Natural killer cell (primary cell): ENCODE measurements at regions not wholly inside any gene's neighbourhood (a gene's known extent, or its start where the extent isn't known, plus 50 kb on each side); places are given as distances from the start of the nearest gene placed in this dataset.
"Not testable (repeated sequence)": the region's sequence is repeated elsewhere in the genome, so short reads cannot be mapped to it uniquely, and the experiment has no call there.

Experiments
- ATAC-seq, 3 donors: fragments of 150-1000 bp in 2 of 3; fragments of 200-7000 bp in 1 of 3; cut with Tn5 transposase; 1 replicate in 1 of 3; 2 replicates in 2 of 3; pipeline ENCODE4 v1.10.0; 2021; ENCODE audit warnings: mild to moderate bottlenecking in 2 of 3, moderate library complexity in 2 of 3
- DNase-seq, 2 donors: peaks; one replicate each; pipeline versions ENCODE4 v3.0.0 to v3.0.0-alpha.2; 2013 to 2021; ENCODE audit warnings: mixed read lengths in 1 of 2
- H3K27ac ChIP-seq: one replicate; pipeline ENCODE4 v1.5.1; 2013; ENCODE audit warnings: mild to moderate bottlenecking, low read length
- H3K27me3 ChIP-seq: one replicate; pipeline ENCODE4 v1.6.1; 2013; ENCODE audit warnings: low read length; ENCODE audit not compliant: control insufficient read depth, insufficient read depth
- H3K36me3 ChIP-seq: one replicate; pipeline ENCODE4 v1.6.1; 2013; ENCODE audit warnings: low read length; ENCODE audit not compliant: control insufficient read depth, insufficient read depth
- H3K4me1 ChIP-seq: one replicate; pipeline ENCODE4 v1.6.1; 2013; ENCODE audit warnings: low read length; ENCODE audit not compliant: control insufficient read depth, insufficient read depth
- H3K4me3 ChIP-seq: one replicate; pipeline ENCODE4 v1.5.1; 2013; ENCODE audit warnings: low read length
- H3K9me3 ChIP-seq: one replicate; pipeline ENCODE4 v1.6.1; 2013; ENCODE audit warnings: low read length; ENCODE audit not compliant: control insufficient read depth, insufficient read depth
- H3K27ac Mint-ChIP-seq, 2 donors: one replicate each; pipeline ENCODE4 v1.8.0; 2022; ENCODE audit warnings: mild to moderate bottlenecking in 2 of 2, mixed read lengths in 2 of 2, moderate library complexity in 1 of 2
- H3K27me3 Mint-ChIP-seq, 2 donors: one replicate each; pipeline ENCODE4 v1.8.0; 2022; ENCODE audit warnings: low read depth in 2 of 2, mixed read lengths in 2 of 2
- H3K36me3 Mint-ChIP-seq: one replicate; pipeline ENCODE4 v1.8.0; 2022; ENCODE audit warnings: mixed read lengths
- H3K4me1 Mint-ChIP-seq, 2 donors: one replicate each; pipeline ENCODE4 v1.8.0; 2022; ENCODE audit warnings: mixed read lengths in 2 of 2
- H3K4me3 Mint-ChIP-seq: one replicate; pipeline ENCODE4 v1.8.0; 2022; ENCODE audit warnings: mild to moderate bottlenecking, moderate library complexity, mixed read lengths
- H3K9me3 Mint-ChIP-seq, 2 donors: one replicate each; pipeline ENCODE4 v1.8.0; 2022; ENCODE audit warnings: mixed read lengths in 2 of 2
- WGBS: methylation state at CpG from one replicate; pipeline ENCODE4 v1.1.7; 2013; ENCODE audit warnings: missing lambda C conversion rate; ENCODE audit not compliant: insufficient coverage; 5-methylcytosine and 5-hydroxymethylcytosine counted together
- intact Hi-C: fragments of 100-400 bp; cut with micrococcal nuclease; formaldehyde crosslinking; loops from one replicate; pipeline ENCODE4 v1.14.2; 2022

- H3K4me3 ChIP-seq, H3K9me3 ChIP-seq, H3K36me3 ChIP-seq, H3K4me1 ChIP-seq, H3K36me3 Mint-ChIP-seq, ATAC-seq, H3K9me3 Mint-ChIP-seq, H3K4me1 Mint-ChIP-seq, H3K27ac Mint-ChIP-seq, intact Hi-C loops, H3K27me3 ChIP-seq, H3K4me3 Mint-ChIP-seq, H3K27ac ChIP-seq, DNase-seq, H3K27me3 Mint-ChIP-seq: not testable (repeated sequence)
- WGBS, result no CpG with 5 or more reads among the region's 1 CpG
These were observed 263.0 kb upstream of the TGIF2LX start for GRCh38 chrX:89658662-89659061.

GRCh38 chrX:89706481-89706880, 215.2 kb upstream of the TGIF2LX start:
- DNase-seq, H3K36me3 Mint-ChIP-seq, ATAC-seq, H3K9me3 Mint-ChIP-seq, intact Hi-C loops, H3K4me3 Mint-ChIP-seq, H3K27me3 Mint-ChIP-seq, H3K4me1 ChIP-seq, H3K9me3 ChIP-seq, H3K4me3 ChIP-seq, H3K27me3 ChIP-seq, H3K27ac ChIP-seq, H3K27ac Mint-ChIP-seq, H3K4me1 Mint-ChIP-seq, H3K36me3 ChIP-seq: not testable (repeated sequence)
- no CpG with 5 or more reads among the region's 1 CpG for WGBS

- H3K4me1 ChIP-seq, H3K4me3 Mint-ChIP-seq, intact Hi-C loops, H3K27me3 ChIP-seq, H3K27ac ChIP-seq, ATAC-seq, H3K36me3 ChIP-seq, H3K4me1 Mint-ChIP-seq, DNase-seq, H3K4me3 ChIP-seq, H3K9me3 Mint-ChIP-seq, H3K9me3 ChIP-seq, H3K27ac Mint-ChIP-seq, H3K27me3 Mint-ChIP-seq, H3K36me3 Mint-ChIP-seq: not testable (repeated sequence)
- WGBS, result no CpG with 5 or more reads among the region's 1 CpG
These were observed 214.3 kb upstream of the TGIF2LX start for GRCh38 chrX:89707363-89707927.

GRCh38 chrX:89734367-89734766, 187.3 kb upstream of the TGIF2LX start:
- WGBS, result 95% methylated on average over 11 of the region's 11 CpGs
- H3K36me3 Mint-ChIP-seq, H3K4me1 Mint-ChIP-seq, DNase-seq, H3K4me1 ChIP-seq, H3K9me3 ChIP-seq, H3K9me3 Mint-ChIP-seq, H3K36me3 ChIP-seq, H3K4me3 ChIP-seq, H3K27me3 Mint-ChIP-seq, H3K4me3 Mint-ChIP-seq, H3K27ac Mint-ChIP-seq, H3K27ac ChIP-seq, intact Hi-C loops, H3K27me3 ChIP-seq, ATAC-seq: not testable (repeated sequence)

- H3K4me1 Mint-ChIP-seq, H3K4me3 ChIP-seq, H3K9me3 Mint-ChIP-seq, H3K36me3 ChIP-seq, DNase-seq, H3K9me3 ChIP-seq, H3K27ac ChIP-seq, intact Hi-C loops, ATAC-seq, H3K4me1 ChIP-seq, H3K27me3 Mint-ChIP-seq, H3K36me3 Mint-ChIP-seq, H3K27me3 ChIP-seq, H3K27ac Mint-ChIP-seq, H3K4me3 Mint-ChIP-seq: not testable (repeated sequence)
- 67% methylated on average over 1 of the region's 4 CpGs for WGBS
These were observed 165.2 kb upstream of the TGIF2LX start for GRCh38 chrX:89756466-89756865.

- H3K27me3 ChIP-seq, H3K4me3 ChIP-seq, H3K36me3 ChIP-seq, intact Hi-C loops, H3K4me1 ChIP-seq, ATAC-seq, H3K36me3 Mint-ChIP-seq, H3K9me3 ChIP-seq, H3K27ac ChIP-seq, H3K9me3 Mint-ChIP-seq, H3K4me3 Mint-ChIP-seq, H3K27me3 Mint-ChIP-seq, H3K27ac Mint-ChIP-seq, H3K4me1 Mint-ChIP-seq: not testable (repeated sequence)
- DNase-seq, result peak in 1 of 2 donors; percentile 12
- no CpG with 5 or more reads among the region's 1 CpG for WGBS
These were observed 163.9 kb upstream of the TGIF2LX start for GRCh38 chrX:89757767-89758166.

- intact Hi-C loops, H3K27me3 Mint-ChIP-seq: not testable (repeated sequence)
These were observed 162.5 kb upstream of the TGIF2LX start for GRCh38 chrX:89759076-89759685.

GRCh38 chrX:89771639-89772038, 150.1 kb upstream of the TGIF2LX start:
- H3K27ac Mint-ChIP-seq, ATAC-seq, intact Hi-C loops, DNase-seq, H3K36me3 ChIP-seq, H3K9me3 Mint-ChIP-seq, H3K4me1 ChIP-seq, H3K4me3 ChIP-seq, H3K4me1 Mint-ChIP-seq, H3K4me3 Mint-ChIP-seq, H3K9me3 ChIP-seq, H3K27ac ChIP-seq, H3K27me3 ChIP-seq, H3K27me3 Mint-ChIP-seq, H3K36me3 Mint-ChIP-seq: not testable (repeated sequence)
- no CpG with 5 or more reads among the region's 3 CpGs for WGBS

More at GRCh38 chrX:89759076-89759685, 162.5 kb upstream of the TGIF2LX start:
- ATAC-seq, H3K4me3 ChIP-seq, H3K9me3 ChIP-seq, H3K36me3 ChIP-seq, H3K4me1 Mint-ChIP-seq, H3K9me3 Mint-ChIP-seq, H3K27ac ChIP-seq, H3K4me1 ChIP-seq, H3K4me3 Mint-ChIP-seq, H3K27ac Mint-ChIP-seq, DNase-seq, H3K36me3 Mint-ChIP-seq, H3K27me3 ChIP-seq: not testable (repeated sequence)
- WGBS, result 80% methylated on average over 2 of the region's 5 CpGs
